HCT116 (cell line): ENCODE measurements at regions not wholly inside any gene's neighbourhood (a gene's known extent, or its start where the extent isn't known, plus 50 kb on each side); places are given as distances from the start of the nearest gene placed in this dataset.

Source experiments
- ATAC-seq: fragments of 200-7000 bp; cut with Tn5 transposase; 2 replicates; pipeline ENCODE4 v1.9.1; 2020; ENCODE audit warnings: mild to moderate bottlenecking, moderate library complexity
- BruUV-seq: library from RNA; stranded (reverse); fragments of 400-500 nt; replicated peaks from 2 replicates; lab custom pipeline; 2021; lab: Mats Ljungman, UMichigan
- CTCF ChIA-PET: fragments of 300-600 bp; sonication (Branson Sonifier 250); formaldehyde crosslinking; loops from one replicate; lab custom pipeline; 2021; ENCODE audit warnings: antibody characterized with exemption; lab: Charles Lee
- POLR2A ChIA-PET: fragments of 300-600, 350-600 bp; sonication (Branson Sonifier 250); formaldehyde crosslinking; loops from one replicate; lab custom pipeline; 2021; ENCODE audit warnings: antibody characterized with exemption; lab: Charles Lee
- RAD21 ChIA-PET, 2 experiments: fragments of 300-600 bp; sonication (Branson Sonifier 250); formaldehyde crosslinking; loops; one replicate each; lab custom pipeline; 2023; ENCODE audit warnings: low total read pairs in 2 of 2; ENCODE audit not compliant: uncharacterized antibody in 2 of 2, unreplicated experiment in 2 of 2, low non-redundant PET in 1 of 2; lab: Charles Lee
- DNase-seq: peaks from one replicate; pipeline ENCODE4 v3.0.0-alpha.2; 2010; ENCODE audit warnings: low read depth, low spot score
- H2AFZ ChIP-seq: fragments of 200-600 bp; shearing (Covaris generic), sonication (generic); 2 replicates; pipeline ENCODE4 v1.6.1; 2017; ENCODE audit warnings: low read depth, mixed run types, mixed read lengths, antibody characterized with exemption, low read length; ENCODE audit not compliant: poor library complexity, severe bottlenecking
- H3K27ac ChIP-seq: 2 replicates; pipeline ENCODE4 v1.5.1; 2012; ENCODE audit warnings: low read depth, low read length
- H3K27me3 ChIP-seq: fragments of 200-600 bp; sonication (generic); 2 replicates; pipeline ENCODE4 v1.6.1; 2016; ENCODE audit warnings: mixed run types, low read length, mixed read lengths; ENCODE audit not compliant: insufficient read depth
- H3K36me3 ChIP-seq, 2 experiments: fragments of 200-500 bp in 1 of 2; fragments of 200-600 bp in 1 of 2; sonication (Bioruptor generic) in 1 of 2; sonication (generic) in 1 of 2; 2 replicates each; pipeline versions ENCODE4 v1.5.1 to v1.6.1; 2014 to 2016; ENCODE audit warnings: low read length in 2 of 2, inconsistent platforms in 1 of 2, mixed read lengths in 1 of 2, mixed run types in 1 of 2; ENCODE audit not compliant: insufficient read depth in 2 of 2, control insufficient read depth in 1 of 2
- H3K4me1 ChIP-seq, 2 experiments: fragments of 200-600 bp in 1 of 2; sonication (generic) in 1 of 2; 2 replicates each; pipeline versions ENCODE4 v1.5.1 to v1.6.1; 2012 to 2017; ENCODE audit warnings: low read length in 2 of 2, inconsistent platforms in 1 of 2, mild to moderate bottlenecking in 1 of 2, mixed read lengths in 1 of 2, mixed run types in 1 of 2, moderate library complexity in 1 of 2; ENCODE audit not compliant: insufficient read depth in 2 of 2, control insufficient read depth in 1 of 2
- H3K4me2 ChIP-seq: fragments of 200-600 bp; sonication (generic); 2 replicates; pipeline ENCODE4 v1.6.1; 2017; ENCODE audit warnings: mixed run types, low read length, mixed read lengths
- H3K4me3 ChIP-seq, 2 experiments: fragments of 200-600 bp in 1 of 2; sonication (generic) in 1 of 2; replicated peaks in 1 of 2; 2 replicates each; pipeline ENCODE4 v1.5.1; 2011 to 2016; ENCODE audit warnings: low read length in 2 of 2, control low read depth in 1 of 2, low read depth in 1 of 2, mild to moderate bottlenecking in 1 of 2, mixed read lengths in 1 of 2, mixed run types in 1 of 2
- H3K79me2 ChIP-seq: fragments of 200-600 bp; sonication (generic); 2 replicates; pipeline ENCODE4 v1.6.1; 2017; ENCODE audit warnings: mild to moderate bottlenecking, mixed run types, low read length, moderate library complexity, mixed read lengths; ENCODE audit not compliant: insufficient read depth
- H3K9ac ChIP-seq: fragments of 200-600 bp; sonication (generic); 2 replicates; pipeline ENCODE4 v1.6.1; 2016; ENCODE audit warnings: low read length, mixed read lengths
- H3K9me2 ChIP-seq: fragments of 200-600 bp; sonication (generic), shearing (Covaris generic); 2 replicates; pipeline ENCODE4 v1.6.1; 2017; ENCODE audit warnings: mixed run types, mild to moderate bottlenecking, moderate library complexity; ENCODE audit not compliant: insufficient read depth
- H3K9me3 ChIP-seq, 2 experiments: fragments of 200-500 bp in 1 of 2; fragments of 200-600 bp in 1 of 2; sonication (Bioruptor generic) in 1 of 2; sonication (generic) in 1 of 2; 2 replicates each; pipeline ENCODE4 v1.6.1; 2014 to 2017; ENCODE audit warnings: low read length in 2 of 2, mixed read lengths in 2 of 2, inconsistent platforms in 1 of 2, low read depth in 1 of 2, mild to moderate bottlenecking in 1 of 2, mixed run types in 1 of 2, moderate library complexity in 1 of 2; ENCODE audit not compliant: control insufficient read depth in 1 of 2, insufficient read depth in 1 of 2
- H4K20me1 ChIP-seq: fragments of 200-600 bp; sonication (generic), shearing (Covaris generic); 2 replicates; pipeline ENCODE4 v1.6.1; 2017; ENCODE audit warnings: mixed run types, mild to moderate bottlenecking, moderate library complexity; ENCODE audit not compliant: insufficient read depth
- POLR2A ChIP-seq: IDR thresholded peaks from 2 replicates; pipeline ENCODE4 v1.7.0; 2011; ENCODE audit warnings: borderline replicate concordance; ENCODE audit not compliant: insufficient read depth, insufficient read length; ENCODE audit errors: extremely low read depth
- RAD21 ChIP-seq: IDR thresholded peaks from 2 replicates; pipeline ENCODE4 v1.6.1; 2012; ENCODE audit warnings: low read depth, mild to moderate bottlenecking
- SIN3A ChIP-seq: IDR thresholded peaks from 2 replicates; pipeline ENCODE4 v1.6.1; 2012; ENCODE audit warnings: low read depth
- SP1 ChIP-seq: IDR thresholded peaks from 2 replicates; pipeline ENCODE4 v1.6.1; 2012; ENCODE audit warnings: low read depth
- TCF7L2 ChIP-seq: IDR thresholded peaks from 2 replicates; pipeline ENCODE4 v1.7.0; 2011; ENCODE audit warnings: borderline replicate concordance, inconsistent platforms; ENCODE audit not compliant: insufficient read depth, insufficient read length; ENCODE audit errors: extremely low read depth
- YY1 ChIP-seq: IDR thresholded peaks from 2 replicates; pipeline ENCODE4 v1.6.1; 2011; ENCODE audit warnings: low read length, low read depth, moderate library complexity, mild to moderate bottlenecking; ENCODE audit not compliant: insufficient replicate concordance; ENCODE audit errors: extremely low read depth
- ZNF274 ChIP-seq: fragments of 200-500 bp; sonication (Bioruptor generic); IDR thresholded peaks from 2 replicates; pipeline ENCODE4 v1.6.1; 2014; ENCODE audit warnings: mild to moderate bottlenecking, low read depth, low read length, inconsistent platforms
- intact Hi-C: fragments of 100-400 bp; cut with micrococcal nuclease; formaldehyde crosslinking; loops from 2 replicates; pipeline ENCODE4 v1.10.0; 2022
- TF ChIP-seq, protein P1 (sequence below), 3 experiments: fragments of 200-600 bp in 1 of 3; sonication (generic) in 1 of 3; IDR thresholded peaks in 2 of 3; conservative IDR thresholded peaks in 1 of 3; 2 replicates each; pipeline ENCODE4 v1.5.1; 2012 to 2017; ENCODE audit warnings: low read depth in 2 of 3, low read length in 2 of 3, antibody characterized with exemption in 1 of 3, borderline replicate concordance in 1 of 3, control low read depth in 1 of 3, mild to moderate bottlenecking in 1 of 3, mixed read lengths in 1 of 3, mixed run types in 1 of 3, moderate library complexity in 1 of 3; ENCODE audit not compliant: insufficient read depth in 1 of 3
- TF ChIP-seq, protein P2 (sequence below): IDR thresholded peaks from 2 replicates; pipeline ENCODE4 v1.6.1; 2011; ENCODE audit warnings: mild to moderate bottlenecking, low read length, moderate library complexity; ENCODE audit not compliant: insufficient replicate concordance; ENCODE audit errors: extremely low read depth
- TF ChIP-seq, protein P3 (sequence below): IDR thresholded peaks from 2 replicates; pipeline ENCODE4 v1.6.1; 2012
- TF ChIP-seq, protein P4 (sequence below): IDR thresholded peaks from 2 replicates; pipeline ENCODE4 v1.6.1; 2012

DNA sequence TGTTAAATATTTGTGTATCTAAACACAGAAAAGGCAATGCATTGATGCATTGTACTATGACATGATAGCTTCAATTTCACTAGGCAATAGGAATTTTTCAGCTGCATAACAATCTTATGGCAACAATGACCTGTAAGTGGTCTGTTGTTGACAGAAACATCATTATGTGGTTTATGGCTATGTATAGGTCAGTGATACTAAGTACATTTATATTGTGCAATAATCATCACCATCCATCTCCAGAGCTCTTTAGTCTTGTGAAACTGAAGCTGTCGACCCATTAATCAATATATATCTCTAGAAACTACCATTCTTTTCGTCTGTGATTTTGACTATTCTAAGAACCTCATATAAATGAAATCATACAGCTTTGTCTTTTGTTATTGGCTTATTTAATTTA, 200.1 kb upstream of the ZNF717 start:
- ChIA-PET RAD21 (no interaction called here), CTCF (no interaction called here), POLR2A (no interaction called here)
- no peak overlapping the region for H3K27ac ChIP-seq
- no peaks in the 10 kb centered on the region for H3K36me3 ChIP-seq
- no peak overlapping the region for H3K4me3 ChIP-seq
- TF ChIP-seq, protein P1, sequence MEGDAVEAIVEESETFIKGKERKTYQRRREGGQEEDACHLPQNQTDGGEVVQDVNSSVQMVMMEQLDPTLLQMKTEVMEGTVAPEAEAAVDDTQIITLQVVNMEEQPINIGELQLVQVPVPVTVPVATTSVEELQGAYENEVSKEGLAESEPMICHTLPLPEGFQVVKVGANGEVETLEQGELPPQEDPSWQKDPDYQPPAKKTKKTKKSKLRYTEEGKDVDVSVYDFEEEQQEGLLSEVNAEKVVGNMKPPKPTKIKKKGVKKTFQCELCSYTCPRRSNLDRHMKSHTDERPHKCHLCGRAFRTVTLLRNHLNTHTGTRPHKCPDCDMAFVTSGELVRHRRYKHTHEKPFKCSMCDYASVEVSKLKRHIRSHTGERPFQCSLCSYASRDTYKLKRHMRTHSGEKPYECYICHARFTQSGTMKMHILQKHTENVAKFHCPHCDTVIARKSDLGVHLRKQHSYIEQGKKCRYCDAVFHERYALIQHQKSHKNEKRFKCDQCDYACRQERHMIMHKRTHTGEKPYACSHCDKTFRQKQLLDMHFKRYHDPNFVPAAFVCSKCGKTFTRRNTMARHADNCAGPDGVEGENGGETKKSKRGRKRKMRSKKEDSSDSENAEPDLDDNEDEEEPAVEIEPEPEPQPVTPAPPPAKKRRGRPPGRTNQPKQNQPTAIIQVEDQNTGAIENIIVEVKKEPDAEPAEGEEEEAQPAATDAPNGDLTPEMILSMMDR (IDR thresholded peaks at IDR 0.05 in 2 of 3, conservative IDR thresholded peaks at IDR 0.05 in 1 of 3; ENCODE audit: borderline replicate concordance in 1 of 3, insufficient read depth in 1 of 3, low read depth in 2 of 3, low read length in 2 of 3): no peak
- TF ChIP-seq ZNF274 (no peak), POLR2A (no peak), TCF7L2 (no peak), SIN3A (no peak), RAD21 (no peak), YY1 (no peak), SP1 (no peak)
- TF ChIP-seq, protein P2, sequence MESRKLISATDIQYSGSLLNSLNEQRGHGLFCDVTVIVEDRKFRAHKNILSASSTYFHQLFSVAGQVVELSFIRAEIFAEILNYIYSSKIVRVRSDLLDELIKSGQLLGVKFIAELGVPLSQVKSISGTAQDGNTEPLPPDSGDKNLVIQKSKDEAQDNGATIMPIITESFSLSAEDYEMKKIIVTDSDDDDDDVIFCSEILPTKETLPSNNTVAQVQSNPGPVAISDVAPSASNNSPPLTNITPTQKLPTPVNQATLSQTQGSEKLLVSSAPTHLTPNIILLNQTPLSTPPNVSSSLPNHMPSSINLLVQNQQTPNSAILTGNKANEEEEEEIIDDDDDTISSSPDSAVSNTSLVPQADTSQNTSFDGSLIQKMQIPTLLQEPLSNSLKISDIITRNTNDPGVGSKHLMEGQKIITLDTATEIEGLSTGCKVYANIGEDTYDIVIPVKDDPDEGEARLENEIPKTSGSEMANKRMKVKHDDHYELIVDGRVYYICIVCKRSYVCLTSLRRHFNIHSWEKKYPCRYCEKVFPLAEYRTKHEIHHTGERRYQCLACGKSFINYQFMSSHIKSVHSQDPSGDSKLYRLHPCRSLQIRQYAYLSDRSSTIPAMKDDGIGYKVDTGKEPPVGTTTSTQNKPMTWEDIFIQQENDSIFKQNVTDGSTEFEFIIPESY: no peak
- TF ChIP-seq, protein P3, sequence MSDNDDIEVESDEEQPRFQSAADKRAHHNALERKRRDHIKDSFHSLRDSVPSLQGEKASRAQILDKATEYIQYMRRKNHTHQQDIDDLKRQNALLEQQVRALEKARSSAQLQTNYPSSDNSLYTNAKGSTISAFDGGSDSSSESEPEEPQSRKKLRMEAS: no peak
- TF ChIP-seq, protein P4, sequence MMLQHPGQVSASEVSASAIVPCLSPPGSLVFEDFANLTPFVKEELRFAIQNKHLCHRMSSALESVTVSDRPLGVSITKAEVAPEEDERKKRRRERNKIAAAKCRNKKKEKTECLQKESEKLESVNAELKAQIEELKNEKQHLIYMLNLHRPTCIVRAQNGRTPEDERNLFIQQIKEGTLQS: no peak
- no peaks in the 10 kb centered on the region for H4K20me1 ChIP-seq
- DNase-seq (no peak), ATAC-seq (no peak)
- H3K27me3 ChIP-seq: no peaks in the 10 kb centered on the region
- no peak overlapping the region for H3K4me2 ChIP-seq
- H3K9me2 ChIP-seq: no peaks in the 10 kb centered on the region
- no peak overlapping the region for H2AFZ ChIP-seq
- H3K9me3 ChIP-seq: peaks cover 4 to 15% of the 10 kb centered on the region in 2 experiments; a peak in 3 of 4 replicates
- BruUV-seq: no TSS peak
- H3K79me2 ChIP-seq: no peaks in the 10 kb centered on the region
- H3K4me1 ChIP-seq: no peaks in the 10 kb centered on the region
- no peak overlapping the region for H3K9ac ChIP-seq
- intact Hi-C loops: no loop called here
